ENCODE measurements at regions not wholly inside any gene's neighbourhood (a gene's known extent, or its start where the extent isn't known, plus 50 kb on each side); places are given as distances from the start of the nearest gene placed in this dataset.

DNA sequence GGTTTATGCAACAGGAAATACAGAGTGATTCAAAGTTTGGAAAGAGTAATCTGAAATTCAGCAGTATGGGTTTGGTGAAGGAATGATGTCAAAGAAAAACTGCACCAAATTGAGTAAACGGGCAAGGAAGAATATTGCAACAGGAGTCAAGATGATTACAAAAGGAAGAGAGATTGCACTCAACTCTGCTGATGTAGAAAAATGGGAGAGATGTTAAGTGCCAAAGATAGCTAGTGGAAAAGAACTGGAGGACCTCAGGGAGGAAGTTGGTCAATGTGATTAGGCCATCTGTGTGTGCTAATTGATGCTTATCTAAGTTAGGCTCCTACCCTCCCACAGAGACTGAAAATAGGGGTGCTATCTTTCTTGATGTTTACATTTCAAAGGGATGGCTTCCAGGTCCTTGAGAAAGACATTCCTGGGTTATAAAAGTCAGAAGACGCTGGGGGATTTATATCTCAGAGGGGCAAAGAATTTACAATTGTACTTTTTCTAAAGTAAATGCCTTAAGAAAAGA lies 167.4 kb upstream of the FAM47A start:
- TF ChIP-seq, protein P1, sequence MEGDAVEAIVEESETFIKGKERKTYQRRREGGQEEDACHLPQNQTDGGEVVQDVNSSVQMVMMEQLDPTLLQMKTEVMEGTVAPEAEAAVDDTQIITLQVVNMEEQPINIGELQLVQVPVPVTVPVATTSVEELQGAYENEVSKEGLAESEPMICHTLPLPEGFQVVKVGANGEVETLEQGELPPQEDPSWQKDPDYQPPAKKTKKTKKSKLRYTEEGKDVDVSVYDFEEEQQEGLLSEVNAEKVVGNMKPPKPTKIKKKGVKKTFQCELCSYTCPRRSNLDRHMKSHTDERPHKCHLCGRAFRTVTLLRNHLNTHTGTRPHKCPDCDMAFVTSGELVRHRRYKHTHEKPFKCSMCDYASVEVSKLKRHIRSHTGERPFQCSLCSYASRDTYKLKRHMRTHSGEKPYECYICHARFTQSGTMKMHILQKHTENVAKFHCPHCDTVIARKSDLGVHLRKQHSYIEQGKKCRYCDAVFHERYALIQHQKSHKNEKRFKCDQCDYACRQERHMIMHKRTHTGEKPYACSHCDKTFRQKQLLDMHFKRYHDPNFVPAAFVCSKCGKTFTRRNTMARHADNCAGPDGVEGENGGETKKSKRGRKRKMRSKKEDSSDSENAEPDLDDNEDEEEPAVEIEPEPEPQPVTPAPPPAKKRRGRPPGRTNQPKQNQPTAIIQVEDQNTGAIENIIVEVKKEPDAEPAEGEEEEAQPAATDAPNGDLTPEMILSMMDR (conservative IDR thresholded peaks at IDR 0.05; ENCODE audit: low read depth, low read length), result no peak
- TF ChIP-seq EZH2 (IDR thresholded peaks at IDR 0.05; ENCODE audit: borderline replicate concordance, low read depth, low read length, poor library complexity, severe bottlenecking), result no peak
